HCT116 (cell line): ENCODE measurements at regions not wholly inside any gene's neighbourhood (a gene's known extent, or its start where the extent isn't known, plus 50 kb on each side); places are given as distances from the start of the nearest gene placed in this dataset.

Experiments used
- ATAC-seq: fragments of 200-7000 bp; cut with Tn5 transposase; 2 replicates; pipeline ENCODE4 v1.9.1; 2020; ENCODE audit warnings: mild to moderate bottlenecking, moderate library complexity
- BruUV-seq: library from RNA; stranded (reverse); fragments of 400-500 nt; replicated peaks from 2 replicates; lab custom pipeline; 2021; lab: Mats Ljungman, UMichigan
- CTCF ChIA-PET: fragments of 300-600 bp; sonication (Branson Sonifier 250); formaldehyde crosslinking; loops from one replicate; lab custom pipeline; 2021; ENCODE audit warnings: antibody characterized with exemption; lab: Charles Lee
- POLR2A ChIA-PET: fragments of 300-600, 350-600 bp; sonication (Branson Sonifier 250); formaldehyde crosslinking; loops from one replicate; lab custom pipeline; 2021; ENCODE audit warnings: antibody characterized with exemption; lab: Charles Lee
- RAD21 ChIA-PET, 2 experiments: fragments of 300-600 bp; sonication (Branson Sonifier 250); formaldehyde crosslinking; loops; one replicate each; lab custom pipeline; 2023; ENCODE audit warnings: low total read pairs in 2 of 2; ENCODE audit not compliant: uncharacterized antibody in 2 of 2, unreplicated experiment in 2 of 2, low non-redundant PET in 1 of 2; lab: Charles Lee
- DNase-seq: peaks from one replicate; pipeline ENCODE4 v3.0.0-alpha.2; 2010; ENCODE audit warnings: low read depth, low spot score
- H2AFZ ChIP-seq: fragments of 200-600 bp; shearing (Covaris generic), sonication (generic); 2 replicates; pipeline ENCODE4 v1.6.1; 2017; ENCODE audit warnings: low read depth, mixed run types, mixed read lengths, antibody characterized with exemption, low read length; ENCODE audit not compliant: poor library complexity, severe bottlenecking
- H3K27ac ChIP-seq: 2 replicates; pipeline ENCODE4 v1.5.1; 2012; ENCODE audit warnings: low read depth, low read length
- H3K27me3 ChIP-seq: fragments of 200-600 bp; sonication (generic); 2 replicates; pipeline ENCODE4 v1.6.1; 2016; ENCODE audit warnings: mixed run types, low read length, mixed read lengths; ENCODE audit not compliant: insufficient read depth
- H3K36me3 ChIP-seq, 2 experiments: fragments of 200-500 bp in 1 of 2; fragments of 200-600 bp in 1 of 2; sonication (Bioruptor generic) in 1 of 2; sonication (generic) in 1 of 2; 2 replicates each; pipeline versions ENCODE4 v1.5.1 to v1.6.1; 2014 to 2016; ENCODE audit warnings: low read length in 2 of 2, inconsistent platforms in 1 of 2, mixed read lengths in 1 of 2, mixed run types in 1 of 2; ENCODE audit not compliant: insufficient read depth in 2 of 2, control insufficient read depth in 1 of 2
- H3K4me1 ChIP-seq, 2 experiments: fragments of 200-600 bp in 1 of 2; sonication (generic) in 1 of 2; 2 replicates each; pipeline versions ENCODE4 v1.5.1 to v1.6.1; 2012 to 2017; ENCODE audit warnings: low read length in 2 of 2, inconsistent platforms in 1 of 2, mild to moderate bottlenecking in 1 of 2, mixed read lengths in 1 of 2, mixed run types in 1 of 2, moderate library complexity in 1 of 2; ENCODE audit not compliant: insufficient read depth in 2 of 2, control insufficient read depth in 1 of 2
- H3K4me2 ChIP-seq: fragments of 200-600 bp; sonication (generic); 2 replicates; pipeline ENCODE4 v1.6.1; 2017; ENCODE audit warnings: mixed run types, low read length, mixed read lengths
- H3K4me3 ChIP-seq, 2 experiments: fragments of 200-600 bp in 1 of 2; sonication (generic) in 1 of 2; replicated peaks in 1 of 2; 2 replicates each; pipeline ENCODE4 v1.5.1; 2011 to 2016; ENCODE audit warnings: low read length in 2 of 2, control low read depth in 1 of 2, low read depth in 1 of 2, mild to moderate bottlenecking in 1 of 2, mixed read lengths in 1 of 2, mixed run types in 1 of 2
- H3K79me2 ChIP-seq: fragments of 200-600 bp; sonication (generic); 2 replicates; pipeline ENCODE4 v1.6.1; 2017; ENCODE audit warnings: mild to moderate bottlenecking, mixed run types, low read length, moderate library complexity, mixed read lengths; ENCODE audit not compliant: insufficient read depth
- H3K9ac ChIP-seq: fragments of 200-600 bp; sonication (generic); 2 replicates; pipeline ENCODE4 v1.6.1; 2016; ENCODE audit warnings: low read length, mixed read lengths
- H3K9me2 ChIP-seq: fragments of 200-600 bp; sonication (generic), shearing (Covaris generic); 2 replicates; pipeline ENCODE4 v1.6.1; 2017; ENCODE audit warnings: mixed run types, mild to moderate bottlenecking, moderate library complexity; ENCODE audit not compliant: insufficient read depth
- H3K9me3 ChIP-seq, 2 experiments: fragments of 200-500 bp in 1 of 2; fragments of 200-600 bp in 1 of 2; sonication (Bioruptor generic) in 1 of 2; sonication (generic) in 1 of 2; 2 replicates each; pipeline ENCODE4 v1.6.1; 2014 to 2017; ENCODE audit warnings: low read length in 2 of 2, mixed read lengths in 2 of 2, inconsistent platforms in 1 of 2, low read depth in 1 of 2, mild to moderate bottlenecking in 1 of 2, mixed run types in 1 of 2, moderate library complexity in 1 of 2; ENCODE audit not compliant: control insufficient read depth in 1 of 2, insufficient read depth in 1 of 2
- H4K20me1 ChIP-seq: fragments of 200-600 bp; sonication (generic), shearing (Covaris generic); 2 replicates; pipeline ENCODE4 v1.6.1; 2017; ENCODE audit warnings: mixed run types, mild to moderate bottlenecking, moderate library complexity; ENCODE audit not compliant: insufficient read depth
- CBX3 ChIP-seq: IDR thresholded peaks from 2 replicates; pipeline ENCODE4 v1.6.1; 2012; ENCODE audit warnings: low read depth
- CEBPB ChIP-seq: IDR thresholded peaks from 2 replicates; pipeline ENCODE4 v1.6.1; 2012; ENCODE audit warnings: low read depth
- ELF1 ChIP-seq: IDR thresholded peaks from 2 replicates; pipeline ENCODE4 v1.6.1; 2012; ENCODE audit warnings: low read depth, borderline replicate concordance
- EZH2 ChIP-seq: fragments of 200-600 bp; sonication (generic); IDR thresholded peaks from 2 replicates; pipeline ENCODE4 v1.6.1; 2017; ENCODE audit warnings: antibody characterized with exemption, mixed run types
- EZH2phosphoT487 ChIP-seq: fragments of 200-600 bp; IDR thresholded peaks from 2 replicates; pipeline ENCODE4 v1.6.1; 2018; ENCODE audit warnings: antibody characterized with exemption, borderline replicate concordance
- FOSL1 ChIP-seq: IDR thresholded peaks from 2 replicates; pipeline ENCODE4 v1.6.1; 2012; ENCODE audit warnings: low read depth
- POLR2A ChIP-seq: IDR thresholded peaks from 2 replicates; pipeline ENCODE4 v1.7.0; 2011; ENCODE audit warnings: borderline replicate concordance; ENCODE audit not compliant: insufficient read depth, insufficient read length; ENCODE audit errors: extremely low read depth
- RAD21 ChIP-seq: IDR thresholded peaks from 2 replicates; pipeline ENCODE4 v1.6.1; 2012; ENCODE audit warnings: low read depth, mild to moderate bottlenecking
- REST ChIP-seq: IDR thresholded peaks from 2 replicates; pipeline ENCODE4 v1.6.1; 2012; ENCODE audit warnings: low read depth
- SP1 ChIP-seq: IDR thresholded peaks from 2 replicates; pipeline ENCODE4 v1.6.1; 2012; ENCODE audit warnings: low read depth
- SRF ChIP-seq: IDR thresholded peaks from 2 replicates; pipeline ENCODE4 v1.6.1; 2012; ENCODE audit warnings: low read depth
- YY1 ChIP-seq: IDR thresholded peaks from 2 replicates; pipeline ENCODE4 v1.6.1; 2011; ENCODE audit warnings: low read length, low read depth, moderate library complexity, mild to moderate bottlenecking; ENCODE audit not compliant: insufficient replicate concordance; ENCODE audit errors: extremely low read depth
- ZFX ChIP-seq: fragments of 450-650 bp; IDR thresholded peaks from 2 replicates; pipeline ENCODE4 v1.6.1; 2017
- ZNF274 ChIP-seq: fragments of 200-500 bp; sonication (Bioruptor generic); IDR thresholded peaks from 2 replicates; pipeline ENCODE4 v1.6.1; 2014; ENCODE audit warnings: mild to moderate bottlenecking, low read depth, low read length, inconsistent platforms
- intact Hi-C: fragments of 100-400 bp; cut with micrococcal nuclease; formaldehyde crosslinking; loops from 2 replicates; pipeline ENCODE4 v1.10.0; 2022
- TF ChIP-seq, protein P1 (sequence below): IDR thresholded peaks from 2 replicates; pipeline ENCODE4 v1.6.1; 2011; ENCODE audit warnings: mild to moderate bottlenecking, low read length, moderate library complexity; ENCODE audit not compliant: insufficient replicate concordance; ENCODE audit errors: extremely low read depth

DNA sequence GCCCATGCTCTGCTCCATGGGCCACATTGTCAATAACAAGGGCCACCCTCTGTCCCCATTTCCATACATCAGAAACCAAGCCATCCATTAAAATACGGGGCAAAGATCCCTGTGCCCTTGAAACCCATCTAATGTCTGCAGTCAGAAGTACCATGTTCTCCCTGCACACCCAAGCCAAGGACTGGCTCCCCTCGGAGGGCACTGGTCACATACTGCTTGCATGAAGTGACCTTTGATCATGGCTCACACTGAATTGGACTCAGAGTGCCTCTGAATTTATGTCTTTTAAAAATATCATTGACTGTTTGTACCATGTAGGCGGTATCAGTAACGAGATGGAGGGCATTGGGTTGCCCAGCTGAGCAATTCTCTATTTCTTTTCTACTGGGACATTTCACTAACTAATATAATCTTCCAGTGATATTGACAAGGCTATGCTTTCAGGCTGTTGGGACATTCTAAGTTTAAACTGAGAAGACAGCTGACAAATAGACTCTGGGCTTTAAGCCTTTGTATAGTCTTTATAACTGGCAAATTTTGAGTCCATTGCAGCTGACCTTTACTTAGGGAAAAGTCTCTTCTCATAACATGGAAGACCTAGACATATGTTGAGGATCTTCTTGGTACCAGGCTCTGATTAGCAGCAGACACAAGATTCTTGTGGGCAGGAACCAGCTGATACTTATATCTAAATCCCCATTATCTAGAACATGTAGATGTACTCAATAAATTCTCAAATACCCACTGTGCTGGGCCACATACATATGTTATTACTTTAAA is 214.3 kb downstream of the MYCN start:
- intact Hi-C loops: no loop called here
- Histone ChIP-seq H3K4me2 (no peak overlapping the region), H3K4me1 (no peaks in the 10 kb centered on the region), H3K79me2 (no peaks in the 10 kb centered on the region), H3K9ac (no peak overlapping the region), H3K4me3 (no peak overlapping the region), H3K27ac (no peak overlapping the region), H3K27me3 (peaks cover 6% of the 10 kb centered on the region; the same call in 1 of the 2 replicates), H4K20me1 (no peaks in the 10 kb centered on the region), H3K9me2 (no peaks in the 10 kb centered on the region), H2AFZ (no peak overlapping the region), H3K36me3 (no peaks in the 10 kb centered on the region), H3K9me3 (no peaks in the 10 kb centered on the region)
- ChIA-PET RAD21 (no interaction called here), POLR2A (no interaction called here), CTCF (no interaction called here)
- BruUV-seq: no TSS peak
- no peak for ATAC-seq
- TF ChIP-seq REST (no peak), SP1 (no peak), SRF (no peak), RAD21 (no peak), YY1 (no peak), POLR2A (no peak), EZH2 (no peak), CBX3 (no peak), EZH2phosphoT487 (no peak), FOSL1 (no peak), CEBPB (no peak), ELF1 (no peak), ZNF274 (no peak), ZFX (no peak)
- TF ChIP-seq, protein P1, sequence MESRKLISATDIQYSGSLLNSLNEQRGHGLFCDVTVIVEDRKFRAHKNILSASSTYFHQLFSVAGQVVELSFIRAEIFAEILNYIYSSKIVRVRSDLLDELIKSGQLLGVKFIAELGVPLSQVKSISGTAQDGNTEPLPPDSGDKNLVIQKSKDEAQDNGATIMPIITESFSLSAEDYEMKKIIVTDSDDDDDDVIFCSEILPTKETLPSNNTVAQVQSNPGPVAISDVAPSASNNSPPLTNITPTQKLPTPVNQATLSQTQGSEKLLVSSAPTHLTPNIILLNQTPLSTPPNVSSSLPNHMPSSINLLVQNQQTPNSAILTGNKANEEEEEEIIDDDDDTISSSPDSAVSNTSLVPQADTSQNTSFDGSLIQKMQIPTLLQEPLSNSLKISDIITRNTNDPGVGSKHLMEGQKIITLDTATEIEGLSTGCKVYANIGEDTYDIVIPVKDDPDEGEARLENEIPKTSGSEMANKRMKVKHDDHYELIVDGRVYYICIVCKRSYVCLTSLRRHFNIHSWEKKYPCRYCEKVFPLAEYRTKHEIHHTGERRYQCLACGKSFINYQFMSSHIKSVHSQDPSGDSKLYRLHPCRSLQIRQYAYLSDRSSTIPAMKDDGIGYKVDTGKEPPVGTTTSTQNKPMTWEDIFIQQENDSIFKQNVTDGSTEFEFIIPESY: no peak
- no peak for DNase-seq
